ENCODE measurements at regions not wholly inside any gene's neighbourhood (a gene's known extent, or its start where the extent isn't known, plus 50 kb on each side); places are given as distances from the start of the nearest gene placed in this dataset.

DNA sequence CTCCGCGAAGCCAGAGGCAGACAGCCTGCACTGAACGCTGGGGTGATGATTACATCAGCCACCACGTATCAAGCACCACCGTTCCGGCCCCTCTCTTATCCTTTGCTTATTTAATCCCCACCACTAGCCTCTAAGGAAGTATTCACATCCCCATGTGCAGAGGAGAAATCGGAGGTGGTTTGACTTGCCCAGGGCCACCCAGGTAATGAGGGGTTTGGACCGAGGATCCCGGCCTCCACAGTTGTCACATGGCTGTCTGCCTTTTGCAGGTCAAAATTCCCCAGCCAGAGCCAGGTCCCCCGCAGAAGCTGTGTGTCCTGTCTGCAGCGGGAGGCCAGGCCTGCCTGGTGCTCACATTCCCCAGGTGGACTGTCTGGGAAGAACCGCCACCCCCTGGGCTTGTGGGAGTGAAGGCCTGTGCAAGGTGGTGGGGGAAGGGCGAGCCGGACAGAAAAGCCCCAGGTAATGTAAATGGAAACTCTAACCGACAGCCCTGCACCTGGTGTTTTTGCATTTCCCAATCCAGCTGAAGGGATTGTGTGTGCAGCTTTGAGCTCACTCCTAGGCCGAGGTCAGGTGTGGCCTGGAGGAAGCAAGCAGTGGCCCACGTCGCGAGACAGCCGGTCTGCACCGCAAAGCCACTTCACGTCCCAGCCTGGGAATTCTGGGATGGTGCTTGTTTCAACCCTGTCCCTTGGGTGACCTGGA, 108.5 kb upstream of the ID2 start:
- no peaks in the 10 kb centered on the region for H3K36me3 ChIP-seq (ENCODE audit: insufficient read depth, low read length, poor library complexity, severe bottlenecking)
- no peak overlapping the region for H3K4me3 ChIP-seq (ENCODE audit: low read depth, low read length, poor library complexity, severe bottlenecking)
- POLR2A ChIA-PET (ENCODE audit: low non-redundant PET), result no interaction called here
- intact Hi-C loops (cut with micrococcal nuclease; ENCODE audit: unreplicated experiment), result no loop called here
- DNase-seq (ENCODE audit: low spot score), result no peak
- no peak overlapping the region for H3K27ac ChIP-seq (ENCODE audit: low read depth, low read length, poor library complexity, severe bottlenecking)
- H3K27me3 ChIP-seq (replicated peaks; ENCODE audit: insufficient read depth, low read depth, low read length, poor library complexity), result no peaks in the 10 kb centered on the region
- no peaks in the 10 kb centered on the region for H3K9me3 ChIP-seq (ENCODE audit: low read depth, low read length, poor library complexity, severe bottlenecking)
- no peaks in the 10 kb centered on the region for H3K4me1 ChIP-seq (ENCODE audit: insufficient read depth, low read length, poor library complexity, severe bottlenecking)
- no TSS peak for BruUV-seq (replicated peaks)
- CTCF ChIA-PET, result no interaction called here
- TF ChIP-seq, protein P1, sequence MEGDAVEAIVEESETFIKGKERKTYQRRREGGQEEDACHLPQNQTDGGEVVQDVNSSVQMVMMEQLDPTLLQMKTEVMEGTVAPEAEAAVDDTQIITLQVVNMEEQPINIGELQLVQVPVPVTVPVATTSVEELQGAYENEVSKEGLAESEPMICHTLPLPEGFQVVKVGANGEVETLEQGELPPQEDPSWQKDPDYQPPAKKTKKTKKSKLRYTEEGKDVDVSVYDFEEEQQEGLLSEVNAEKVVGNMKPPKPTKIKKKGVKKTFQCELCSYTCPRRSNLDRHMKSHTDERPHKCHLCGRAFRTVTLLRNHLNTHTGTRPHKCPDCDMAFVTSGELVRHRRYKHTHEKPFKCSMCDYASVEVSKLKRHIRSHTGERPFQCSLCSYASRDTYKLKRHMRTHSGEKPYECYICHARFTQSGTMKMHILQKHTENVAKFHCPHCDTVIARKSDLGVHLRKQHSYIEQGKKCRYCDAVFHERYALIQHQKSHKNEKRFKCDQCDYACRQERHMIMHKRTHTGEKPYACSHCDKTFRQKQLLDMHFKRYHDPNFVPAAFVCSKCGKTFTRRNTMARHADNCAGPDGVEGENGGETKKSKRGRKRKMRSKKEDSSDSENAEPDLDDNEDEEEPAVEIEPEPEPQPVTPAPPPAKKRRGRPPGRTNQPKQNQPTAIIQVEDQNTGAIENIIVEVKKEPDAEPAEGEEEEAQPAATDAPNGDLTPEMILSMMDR (conservative IDR thresholded peaks at IDR 0.05; ENCODE audit: low read depth, low read length), result no peak
- TF ChIP-seq EZH2 (IDR thresholded peaks at IDR 0.05; ENCODE audit: borderline replicate concordance, low read depth, low read length, poor library complexity, severe bottlenecking), result no peak

DNA sequence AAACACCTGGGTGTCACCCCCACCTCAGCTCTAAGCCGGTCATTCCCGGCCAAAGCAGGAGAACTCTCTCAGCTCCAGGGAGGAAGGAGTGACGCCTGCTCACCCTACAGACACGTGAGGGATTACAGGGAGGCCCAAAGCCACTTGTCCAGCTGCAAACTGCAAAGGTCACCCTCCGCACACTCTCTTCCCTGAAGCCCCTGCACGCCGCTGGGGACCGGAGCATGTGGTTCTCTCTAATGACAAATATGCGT, 108.0 kb upstream of the ID2 start:
- Histone ChIP-seq H3K9me3 (ENCODE audit: low read depth, low read length, poor library complexity, severe bottlenecking) (no peaks in the 10 kb centered on the region), H3K4me1 (ENCODE audit: insufficient read depth, low read length, poor library complexity, severe bottlenecking) (no peaks in the 10 kb centered on the region), H3K27me3 (replicated peaks; ENCODE audit: insufficient read depth, low read depth, low read length, poor library complexity) (no peaks in the 10 kb centered on the region), H3K27ac (ENCODE audit: low read depth, low read length, poor library complexity, severe bottlenecking) (no peak overlapping the region), H3K4me3 (ENCODE audit: low read depth, low read length, poor library complexity, severe bottlenecking) (no peak overlapping the region), H3K36me3 (ENCODE audit: insufficient read depth, low read length, poor library complexity, severe bottlenecking) (no peaks in the 10 kb centered on the region)
- no TSS peak for BruUV-seq (replicated peaks)
- intact Hi-C loops (cut with micrococcal nuclease; ENCODE audit: unreplicated experiment), result no loop called here
- TF ChIP-seq, protein P1 (conservative IDR thresholded peaks at IDR 0.05; ENCODE audit: low read depth, low read length), result no peak
- TF ChIP-seq EZH2 (IDR thresholded peaks at IDR 0.05; ENCODE audit: borderline replicate concordance, low read depth, low read length, poor library complexity, severe bottlenecking), result no peak
- POLR2A ChIA-PET (ENCODE audit: low non-redundant PET), result no interaction called here
- DNase-seq (ENCODE audit: low spot score), result no peak
- CTCF ChIA-PET, result no interaction called here

DNA sequence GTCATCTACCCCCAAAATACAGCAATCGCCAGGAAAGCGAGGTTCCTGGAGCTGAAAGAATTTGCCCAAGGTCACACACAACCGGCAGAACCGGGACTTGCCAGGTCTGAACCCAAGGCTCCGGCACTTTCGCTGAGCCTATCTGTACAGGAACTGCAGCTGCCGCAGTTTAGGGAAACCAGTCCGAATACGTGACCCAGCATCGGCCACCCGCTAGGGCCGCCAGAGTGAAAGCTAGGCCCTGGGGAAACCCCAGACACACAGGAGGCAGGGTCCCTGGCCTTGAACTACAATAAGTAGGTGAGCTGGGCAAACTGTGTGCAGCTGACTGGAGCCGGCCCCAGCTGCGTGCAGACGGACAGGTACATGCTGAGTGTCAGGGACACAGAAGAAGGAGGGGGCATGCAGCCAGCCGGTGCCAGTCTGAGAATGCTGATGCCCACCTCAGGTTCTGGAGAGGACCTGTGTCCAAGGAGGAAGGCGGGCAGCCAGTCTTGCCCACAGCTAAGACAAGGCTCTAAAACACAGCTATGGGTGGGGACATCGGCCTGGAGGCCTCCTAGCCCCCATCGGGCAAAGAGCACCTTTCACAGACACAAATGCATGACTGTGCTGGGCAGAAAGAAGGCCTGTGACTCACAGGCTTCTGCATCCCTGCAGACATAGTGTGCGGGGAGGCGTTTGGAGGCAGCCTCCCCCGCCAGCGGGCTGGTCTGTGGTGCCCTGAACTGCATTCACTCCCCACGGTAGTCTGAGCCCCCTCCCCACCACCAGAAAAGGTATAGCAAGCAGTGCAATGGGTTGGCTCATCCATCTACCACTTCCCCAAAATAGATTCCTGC, 107.4 kb upstream of the ID2 start:
- H3K27me3 ChIP-seq (replicated peaks; ENCODE audit: insufficient read depth, low read depth, low read length, poor library complexity), result no peaks in the 10 kb centered on the region
- H3K9me3 ChIP-seq (ENCODE audit: low read depth, low read length, poor library complexity, severe bottlenecking), result no peaks in the 10 kb centered on the region
- no peak overlapping the region for H3K27ac ChIP-seq (ENCODE audit: low read depth, low read length, poor library complexity, severe bottlenecking)
- no peak overlapping the region for H3K4me3 ChIP-seq (ENCODE audit: low read depth, low read length, poor library complexity, severe bottlenecking)
- DNase-seq (ENCODE audit: low spot score), result no peak
- POLR2A ChIA-PET (ENCODE audit: low non-redundant PET), result no interaction called here
- H3K4me1 ChIP-seq (ENCODE audit: insufficient read depth, low read length, poor library complexity, severe bottlenecking), result no peaks in the 10 kb centered on the region
- BruUV-seq (replicated peaks), result no TSS peak
- CTCF ChIA-PET, result no interaction called here
- intact Hi-C loops (cut with micrococcal nuclease; ENCODE audit: unreplicated experiment), result no loop called here
- H3K36me3 ChIP-seq (ENCODE audit: insufficient read depth, low read length, poor library complexity, severe bottlenecking), result no peaks in the 10 kb centered on the region
- TF ChIP-seq, protein P1 (conservative IDR thresholded peaks at IDR 0.05; ENCODE audit: low read depth, low read length), result no peak
- TF ChIP-seq EZH2 (IDR thresholded peaks at IDR 0.05; ENCODE audit: borderline replicate concordance, low read depth, low read length, poor library complexity, severe bottlenecking), result no peak
